Body of pancreas (tissue), 4 donors: ENCODE measurements at regions not wholly inside any gene's neighbourhood (a gene's known extent, or its start where the extent isn't known, plus 50 kb on each side); places are given as distances from the start of the nearest gene placed in this dataset.
"Not testable (repeated sequence)": the region's sequence is repeated elsewhere in the genome, so short reads cannot be mapped to it uniquely, and the experiment has no call there.

Experiments used
- ATAC-seq: fragments of 150-250 bp; one replicate; pipeline ENCODE4 v1.9.1; 2016
- DNase-seq, 4 donors: peaks; one replicate each; pipeline ENCODE4 v3.0.0-alpha.2; 2019
- H3K27ac ChIP-seq, 4 donors: fragments of 200-600 bp; sonication (generic); 1 replicate in 3 of 4; 2 replicates in 1 of 4; pipeline versions ENCODE4 v1.5.1 to v1.6.1; 2016 to 2019; ENCODE audit warnings: mild to moderate bottlenecking in 1 of 4, mixed read lengths in 1 of 4, moderate library complexity in 1 of 4
- H3K27me3 ChIP-seq, 2 donors: fragments of 200-600 bp; sonication (generic); one replicate each; pipeline ENCODE4 v1.6.0; 2016; ENCODE audit warnings: mild to moderate bottlenecking in 1 of 2
- H3K36me3 ChIP-seq, 2 donors: fragments of 200-600 bp; sonication (generic); replicated peaks in 1 of 2; 2 replicates each; pipeline ENCODE4 v1.5.1; 2016; ENCODE audit warnings: low read depth in 2 of 2; ENCODE audit not compliant: insufficient read depth in 1 of 2
- H3K4me1 ChIP-seq: fragments of 200-600 bp; sonication (generic); one replicate; pipeline ENCODE4 v1.6.0; 2016
- H3K4me3 ChIP-seq, 2 donors: fragments of 200-600 bp; sonication (generic); 1 replicate in 1 of 2; 2 replicates in 1 of 2; pipeline ENCODE4 v1.5.1; 2016 to 2019
- H3K9me3 ChIP-seq, 3 donors: fragments of 200-600 bp; sonication (generic); 1 replicate in 2 of 3; 2 replicates in 1 of 3; pipeline ENCODE4 v1.5.1; 2016
- POLR2A ChIP-seq, 3 donors: fragments of 450-650 bp; IDR thresholded peaks; one replicate each; pipeline ENCODE4 v1.6.1; 2016; ENCODE audit warnings: antibody characterized with exemption in 3 of 3, mild to moderate bottlenecking in 2 of 3
- WGBS, 2 donors: methylation state at CpG; one replicate each; pipeline ENCODE4 v1.1.5; 2017; 5-methylcytosine and 5-hydroxymethylcytosine counted together
- intact Hi-C: fragments of 100-400 bp; cut with DNase I; formaldehyde crosslinking; loops from one replicate; pipeline ENCODE4 v1.15.1; 2023
- TF ChIP-seq, protein P1 (sequence below), 7 experiments: fragments of 450-650 bp in 4 of 7; fragments of 200-600 bp in 3 of 7; sonication (generic) in 3 of 7; IDR thresholded peaks; one replicate each; pipeline ENCODE4 v1.5.1; 2016 to 2019; ENCODE audit warnings: antibody characterized with exemption in 7 of 7

DNA sequence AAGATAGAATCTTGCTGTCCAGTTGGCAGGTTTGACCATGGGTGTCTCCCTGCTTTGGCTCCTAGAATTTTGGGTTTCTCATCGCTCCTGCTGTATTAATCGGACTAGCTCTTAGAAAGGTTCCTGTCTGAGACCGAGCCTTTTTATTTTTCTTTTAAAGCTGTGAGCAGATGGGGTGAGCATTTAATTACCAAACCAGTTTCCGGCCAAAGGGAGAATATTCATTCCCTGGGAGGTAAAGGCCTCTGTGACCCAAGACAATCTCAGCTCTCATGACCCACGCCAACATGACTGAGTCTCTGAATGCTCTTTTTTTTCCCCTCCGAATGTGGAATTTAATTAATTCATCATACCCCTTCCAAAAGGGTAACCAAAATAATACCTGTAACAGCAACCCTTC, 464.7 kb upstream of the TMEM132C start:
- H3K27me3 ChIP-seq, result no peaks in the 10 kb centered on the region
- 72 to 81% methylated on average over 6 of the region's 6 CpGs for WGBS, 2 donors
- no peak overlapping the region for H3K27ac ChIP-seq
- TF ChIP-seq, protein P1, sequence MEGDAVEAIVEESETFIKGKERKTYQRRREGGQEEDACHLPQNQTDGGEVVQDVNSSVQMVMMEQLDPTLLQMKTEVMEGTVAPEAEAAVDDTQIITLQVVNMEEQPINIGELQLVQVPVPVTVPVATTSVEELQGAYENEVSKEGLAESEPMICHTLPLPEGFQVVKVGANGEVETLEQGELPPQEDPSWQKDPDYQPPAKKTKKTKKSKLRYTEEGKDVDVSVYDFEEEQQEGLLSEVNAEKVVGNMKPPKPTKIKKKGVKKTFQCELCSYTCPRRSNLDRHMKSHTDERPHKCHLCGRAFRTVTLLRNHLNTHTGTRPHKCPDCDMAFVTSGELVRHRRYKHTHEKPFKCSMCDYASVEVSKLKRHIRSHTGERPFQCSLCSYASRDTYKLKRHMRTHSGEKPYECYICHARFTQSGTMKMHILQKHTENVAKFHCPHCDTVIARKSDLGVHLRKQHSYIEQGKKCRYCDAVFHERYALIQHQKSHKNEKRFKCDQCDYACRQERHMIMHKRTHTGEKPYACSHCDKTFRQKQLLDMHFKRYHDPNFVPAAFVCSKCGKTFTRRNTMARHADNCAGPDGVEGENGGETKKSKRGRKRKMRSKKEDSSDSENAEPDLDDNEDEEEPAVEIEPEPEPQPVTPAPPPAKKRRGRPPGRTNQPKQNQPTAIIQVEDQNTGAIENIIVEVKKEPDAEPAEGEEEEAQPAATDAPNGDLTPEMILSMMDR (IDR thresholded peaks at IDR 0.05), result no peak
- TF ChIP-seq POLR2A (IDR thresholded peaks at IDR 0.05), result no peak
- H3K9me3 ChIP-seq, result no peaks in the 10 kb centered on the region
- H3K4me1 ChIP-seq, result no peaks in the 10 kb centered on the region
- H3K36me3 ChIP-seq, result no peaks in the 10 kb centered on the region
- intact Hi-C loops, result no loop called here
- no peak for ATAC-seq
- no peak overlapping the region for H3K4me3 ChIP-seq
- DNase-seq, result no peak

DNA sequence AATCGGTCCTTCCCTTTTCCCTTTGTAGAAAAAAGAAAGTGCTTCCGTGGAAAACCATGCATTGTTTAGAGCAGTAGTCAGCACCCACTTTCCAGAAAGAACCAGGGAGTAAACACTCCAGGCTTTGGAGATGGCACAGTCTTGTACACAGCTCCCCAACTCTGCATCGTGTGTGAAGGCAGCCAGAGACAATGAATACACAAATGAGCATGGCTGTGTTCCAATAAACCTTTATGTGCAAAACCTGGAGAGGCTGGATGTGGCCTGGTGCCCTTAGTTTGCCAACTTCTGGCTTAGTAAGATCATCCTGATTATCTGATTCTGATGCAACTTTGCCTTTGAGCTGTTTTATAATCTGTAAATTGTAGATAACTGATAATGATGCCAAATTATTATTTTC, 463.4 kb upstream of the TMEM132C start:
- no peak for ATAC-seq
- Histone ChIP-seq H3K27me3 (no peaks in the 10 kb centered on the region), H3K4me3 (no peak overlapping the region)

DNA sequence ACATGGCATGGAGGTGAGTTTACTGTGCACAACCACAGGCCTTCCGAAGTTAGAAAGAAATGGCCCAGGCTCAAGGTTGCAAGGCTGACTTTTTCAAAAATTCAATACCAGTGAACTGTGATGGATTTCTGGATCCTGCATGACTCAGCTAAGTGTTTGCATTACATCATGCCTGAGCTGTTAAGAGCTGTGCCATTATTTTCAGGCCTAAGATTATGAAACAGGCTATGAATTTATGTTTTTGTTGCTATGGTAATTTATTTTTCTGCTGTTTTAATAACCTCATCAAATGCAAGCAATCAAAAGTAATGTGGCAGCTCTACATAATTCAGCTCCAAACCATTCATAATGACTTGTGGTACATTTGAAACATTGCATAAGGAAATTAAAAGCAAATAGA, 457.7 kb upstream of the TMEM132C start:
- Histone ChIP-seq H3K27me3 (no peaks in the 10 kb centered on the region), H3K4me1 (no peaks in the 10 kb centered on the region), H3K9me3 (no peaks in the 10 kb centered on the region), H3K36me3 (no peaks in the 10 kb centered on the region), H3K4me3 (no peak overlapping the region), H3K27ac (no peak overlapping the region)
- intact Hi-C loops, result no loop called here
- DNase-seq, result peak; percentile 10 to 24 (median 17)
- WGBS, 2 donors, result 0 to 20% methylated on average over 1 of the region's 1 CpG
- no peak for TF ChIP-seq POLR2A (IDR thresholded peaks at IDR 0.05)
- TF ChIP-seq, protein P1 (IDR thresholded peaks at IDR 0.05), result no peak
- peak; percentile 83 for ATAC-seq

More for the DNA sequence above, 463.4 kb upstream of the TMEM132C start:
- Histone ChIP-seq H3K4me1 (no peaks in the 10 kb centered on the region), H3K27ac (no peak overlapping the region), H3K9me3 (no peaks in the 10 kb centered on the region), H3K36me3 (no peaks in the 10 kb centered on the region)
- no peak for DNase-seq
- no peak for TF ChIP-seq POLR2A (IDR thresholded peaks at IDR 0.05)
- TF ChIP-seq, protein P1 (IDR thresholded peaks at IDR 0.05), result no peak
- 36 to 45% methylated on average over 3 of the region's 3 CpGs for WGBS, 2 donors
- intact Hi-C loops, result no loop called here

DNA sequence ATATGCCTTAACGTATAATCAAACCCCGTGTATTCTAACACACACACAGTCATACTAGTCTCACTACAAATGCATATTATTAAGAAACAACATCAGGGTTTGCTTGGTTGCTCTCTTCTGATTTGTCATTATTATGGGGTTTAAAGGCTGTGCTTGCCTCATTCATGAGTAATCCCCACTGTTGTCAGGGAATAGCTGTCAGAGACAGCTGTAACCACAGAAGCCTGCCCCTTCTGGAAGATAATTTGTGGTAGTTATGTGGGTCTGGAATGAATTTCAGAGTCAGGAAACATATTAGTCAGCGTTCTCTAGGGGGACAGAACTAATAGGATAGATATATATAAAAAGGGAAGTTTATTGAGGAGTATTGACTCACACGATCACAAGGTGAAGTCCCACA, 456.9 kb upstream of the TMEM132C start:
- Histone ChIP-seq H3K27ac (no peak overlapping the region), H3K9me3 (no peaks in the 10 kb centered on the region), H3K4me3 (no peak overlapping the region), H3K27me3 (no peaks in the 10 kb centered on the region), H3K4me1 (no peaks in the 10 kb centered on the region), H3K36me3 (no peaks in the 10 kb centered on the region)
- WGBS, 2 donors, result 63 to 65% methylated on average over 4 of the region's 4 CpGs
- TF ChIP-seq POLR2A (IDR thresholded peaks at IDR 0.05), result no peak
- TF ChIP-seq, protein P1 (IDR thresholded peaks at IDR 0.05), result no peak
- DNase-seq (peak in 1 of 4 donors; percentile 7), ATAC-seq (no peak)
- intact Hi-C loops, result no loop called here

DNA sequence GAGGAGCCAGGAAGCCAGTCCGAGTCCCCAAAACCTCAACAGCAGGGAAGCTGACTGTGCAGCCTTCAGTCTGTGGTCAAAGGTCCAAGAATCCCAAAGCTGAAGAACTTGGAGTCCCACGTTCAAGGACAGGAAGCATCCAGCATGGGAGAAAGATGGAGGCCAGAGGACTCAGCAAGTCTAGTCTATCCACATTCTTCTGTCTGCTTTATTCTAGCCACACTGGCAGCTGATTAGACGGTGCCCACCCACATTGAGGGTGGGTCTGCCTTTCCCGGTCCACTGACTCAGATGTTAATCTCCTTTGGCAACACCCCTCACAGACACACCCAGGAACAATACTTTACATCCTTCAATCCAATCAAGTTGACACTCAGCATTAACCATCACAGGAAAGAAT, 456.5 kb upstream of the TMEM132C start:
- WGBS, 2 donors, result 55 to 89% methylated on average over 4 of the region's 4 CpGs
- intact Hi-C loops, ATAC-seq, H3K27me3 ChIP-seq, H3K4me3 ChIP-seq, DNase-seq, H3K27ac ChIP-seq, H3K9me3 ChIP-seq, H3K4me1 ChIP-seq, H3K36me3 ChIP-seq: not testable (repeated sequence)
